ENCODE measurements at regions not wholly inside any gene's neighbourhood (a gene's known extent, or its start where the extent isn't known, plus 50 kb on each side); places are given as distances from the start of the nearest gene placed in this dataset.

DNA sequence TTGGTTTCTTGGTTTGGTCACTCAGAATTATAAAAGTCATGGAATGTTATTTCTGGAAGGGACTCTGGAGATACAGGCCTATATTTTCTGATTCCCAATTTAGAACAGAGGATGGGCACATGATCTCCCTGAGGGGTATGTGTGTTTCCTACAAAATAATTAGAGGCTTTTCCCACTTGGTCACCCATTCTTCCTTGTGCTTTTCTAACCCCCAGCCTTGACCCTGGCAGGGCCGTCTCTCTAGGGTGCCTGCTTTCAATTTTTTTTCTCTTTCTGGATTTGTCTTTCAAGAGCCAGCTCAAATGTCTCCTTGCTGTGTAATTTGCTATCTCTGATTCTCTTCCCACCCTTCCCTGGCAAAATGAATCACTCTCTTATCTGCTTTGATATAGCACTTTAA, 131.9 kb downstream of the HLX start:
- intact Hi-C loops (cut with DNase I), result no loop called here
- Histone ChIP-seq H3K4me3 (no peak overlapping the region), H3K27me3 (ENCODE audit: low read depth) (no peaks in the 10 kb centered on the region), H3K4me1 (no peaks in the 10 kb centered on the region), H3K36me3 (no peaks in the 10 kb centered on the region), H3K9me3 (no peaks in the 10 kb centered on the region), H3K27ac (no peak overlapping the region)
- ATAC-seq (no peak), DNase-seq (no peak)
- TF ChIP-seq, protein P1, sequence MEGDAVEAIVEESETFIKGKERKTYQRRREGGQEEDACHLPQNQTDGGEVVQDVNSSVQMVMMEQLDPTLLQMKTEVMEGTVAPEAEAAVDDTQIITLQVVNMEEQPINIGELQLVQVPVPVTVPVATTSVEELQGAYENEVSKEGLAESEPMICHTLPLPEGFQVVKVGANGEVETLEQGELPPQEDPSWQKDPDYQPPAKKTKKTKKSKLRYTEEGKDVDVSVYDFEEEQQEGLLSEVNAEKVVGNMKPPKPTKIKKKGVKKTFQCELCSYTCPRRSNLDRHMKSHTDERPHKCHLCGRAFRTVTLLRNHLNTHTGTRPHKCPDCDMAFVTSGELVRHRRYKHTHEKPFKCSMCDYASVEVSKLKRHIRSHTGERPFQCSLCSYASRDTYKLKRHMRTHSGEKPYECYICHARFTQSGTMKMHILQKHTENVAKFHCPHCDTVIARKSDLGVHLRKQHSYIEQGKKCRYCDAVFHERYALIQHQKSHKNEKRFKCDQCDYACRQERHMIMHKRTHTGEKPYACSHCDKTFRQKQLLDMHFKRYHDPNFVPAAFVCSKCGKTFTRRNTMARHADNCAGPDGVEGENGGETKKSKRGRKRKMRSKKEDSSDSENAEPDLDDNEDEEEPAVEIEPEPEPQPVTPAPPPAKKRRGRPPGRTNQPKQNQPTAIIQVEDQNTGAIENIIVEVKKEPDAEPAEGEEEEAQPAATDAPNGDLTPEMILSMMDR (IDR thresholded peaks at IDR 0.05), result no peak

DNA sequence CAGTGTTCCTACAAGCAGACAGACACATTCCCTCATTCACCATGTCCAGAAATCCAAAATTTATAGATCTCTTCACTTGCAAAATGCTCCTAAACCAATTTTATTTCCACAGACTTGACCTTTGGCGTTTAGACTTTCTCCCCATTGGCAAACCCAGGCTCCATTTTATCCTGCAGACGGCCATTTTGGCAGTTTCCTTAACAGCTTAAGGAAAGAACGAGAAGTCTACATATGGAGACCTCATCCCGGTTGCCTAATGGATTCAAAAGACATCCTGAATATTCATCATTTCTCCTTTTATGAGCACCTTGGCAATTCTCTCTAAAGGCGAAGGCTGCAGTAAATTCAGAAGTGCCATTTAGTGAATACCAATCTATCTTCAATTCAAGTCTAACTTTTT, 132.9 kb downstream of the HLX start:
- no peak for ATAC-seq

DNA sequence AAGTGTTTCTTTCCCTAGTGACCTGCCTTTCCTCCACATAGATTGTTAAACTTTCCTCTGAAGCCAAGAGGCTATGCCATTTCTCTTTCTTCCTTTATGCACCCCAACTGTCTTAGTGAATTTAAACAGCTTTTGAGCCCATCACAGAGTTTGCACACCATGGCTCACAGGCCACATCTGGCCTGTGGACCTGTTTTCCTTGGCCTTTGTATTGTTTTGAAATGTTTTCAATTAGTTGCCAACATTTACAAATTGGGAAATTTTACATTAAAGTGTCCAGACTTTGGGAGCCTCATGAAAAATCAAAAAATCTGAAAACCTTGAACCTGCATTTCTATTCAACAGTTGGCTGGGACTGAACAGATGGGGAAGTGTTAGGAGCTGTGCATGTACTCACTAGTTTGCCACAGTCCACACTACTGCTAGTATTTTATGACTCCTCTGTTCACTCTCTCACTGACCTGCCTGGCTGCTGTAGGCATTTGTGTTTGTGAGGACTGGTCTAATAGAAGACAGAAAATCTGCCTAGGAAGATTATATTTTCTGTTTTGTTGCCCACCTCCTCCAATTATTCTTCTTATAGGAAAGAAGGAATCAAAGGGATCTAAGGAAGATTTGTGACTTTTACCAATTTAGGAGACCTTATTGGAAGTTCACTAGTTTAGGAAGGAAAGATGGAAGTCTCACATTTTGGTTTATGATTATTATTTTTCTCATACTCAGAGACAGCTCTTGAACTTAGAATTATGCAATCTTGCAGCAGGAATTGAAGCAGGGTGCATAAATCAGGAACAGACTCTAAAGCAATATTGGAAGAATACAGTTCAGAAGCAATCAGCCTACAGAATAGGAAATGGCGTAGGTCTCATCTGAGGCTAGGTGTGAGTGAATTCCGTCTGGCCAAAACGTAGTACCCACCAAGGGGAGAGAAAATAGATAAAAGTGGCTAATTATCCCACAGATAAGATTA, 134.7 kb downstream of the HLX start:
- Histone ChIP-seq H3K27me3 (ENCODE audit: low read depth) (no peaks in the 10 kb centered on the region), H3K36me3 (no peaks in the 10 kb centered on the region), H3K27ac (no peak overlapping the region), H3K4me1 (no peaks in the 10 kb centered on the region), H3K9me3 (no peaks in the 10 kb centered on the region), H3K4me3 (no peak overlapping the region)
- intact Hi-C loops (cut with DNase I), result no loop called here
- TF ChIP-seq, protein P1 (IDR thresholded peaks at IDR 0.05), result no peak
- DNase-seq (no peak), ATAC-seq (no peak)

More for the DNA sequence above, 132.9 kb downstream of the HLX start:
- TF ChIP-seq, protein P1 (IDR thresholded peaks at IDR 0.05), result no peak
- H3K27ac ChIP-seq, result no peak overlapping the region
- H3K4me3 ChIP-seq, result no peak overlapping the region
- no peaks in the 10 kb centered on the region for H3K9me3 ChIP-seq
- no peak for DNase-seq
- H3K27me3 ChIP-seq (ENCODE audit: low read depth), result no peaks in the 10 kb centered on the region
- intact Hi-C loops (cut with DNase I), result no loop called here
- H3K4me1 ChIP-seq, result no peaks in the 10 kb centered on the region
- H3K36me3 ChIP-seq, result no peaks in the 10 kb centered on the region

DNA sequence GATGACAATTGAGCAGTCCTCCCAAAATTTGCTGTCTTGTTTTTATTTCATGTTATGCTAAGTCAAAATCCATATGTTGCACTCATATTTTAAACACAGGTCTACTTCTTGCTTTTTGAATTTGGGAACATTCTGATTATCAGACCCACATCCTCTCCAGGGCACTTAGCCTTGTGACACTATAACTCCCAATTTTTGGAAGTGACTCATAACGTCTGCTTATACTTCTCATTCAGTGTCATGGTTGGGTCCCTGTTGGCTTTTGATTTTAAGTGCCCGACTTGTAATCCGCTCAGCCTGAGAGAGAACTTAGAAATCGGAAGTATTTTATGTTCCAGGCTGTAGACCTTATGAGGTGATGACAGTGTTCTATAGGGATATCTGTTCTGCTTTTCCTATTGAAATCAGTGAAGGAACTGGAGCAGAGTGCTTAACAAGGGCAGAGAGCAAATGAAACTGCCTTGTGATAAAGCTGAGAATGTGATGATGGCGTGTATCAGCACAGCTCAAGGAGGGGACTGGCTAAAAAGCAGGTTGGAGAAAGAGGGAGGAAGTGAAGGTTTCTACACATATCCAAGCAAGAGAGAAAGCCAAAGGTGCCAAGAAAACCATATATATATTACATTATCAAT, 136.0 kb downstream of the HLX start:
- H3K9me3 ChIP-seq, result no peaks in the 10 kb centered on the region
- DNase-seq (no peak), ATAC-seq (no peak)
- no peaks in the 10 kb centered on the region for H3K36me3 ChIP-seq
- TF ChIP-seq, protein P1 (IDR thresholded peaks at IDR 0.05), result no peak
- no peak overlapping the region for H3K27ac ChIP-seq
- intact Hi-C loops (cut with DNase I), result no loop called here
- no peaks in the 10 kb centered on the region for H3K27me3 ChIP-seq (ENCODE audit: low read depth)
- H3K4me1 ChIP-seq, result no peaks in the 10 kb centered on the region
- no peak overlapping the region for H3K4me3 ChIP-seq

DNA sequence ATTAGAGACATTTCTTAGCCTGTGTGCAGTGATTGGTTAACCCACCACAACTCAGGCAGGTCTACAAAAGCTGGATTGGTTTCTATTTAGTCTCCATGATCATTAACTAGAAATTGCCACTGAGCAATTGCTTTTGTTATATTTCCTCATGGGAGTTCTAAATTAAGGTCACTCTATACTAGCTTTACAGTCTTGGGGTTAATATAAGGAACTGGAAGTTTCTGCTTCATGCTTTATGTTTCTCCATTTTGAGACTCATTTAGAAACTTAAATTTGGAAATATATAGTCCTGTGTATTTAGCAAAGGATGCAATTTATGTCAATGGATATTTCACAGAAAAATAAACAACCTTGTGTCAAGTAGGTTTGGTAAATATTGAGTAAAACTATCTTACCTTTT, 137.5 kb downstream of the HLX start:
- H3K9me3 ChIP-seq, result no peaks in the 10 kb centered on the region
- DNase-seq (no peak), ATAC-seq (no peak)
- intact Hi-C loops (cut with DNase I), result no loop called here
- no peaks in the 10 kb centered on the region for H3K4me1 ChIP-seq
- no peaks in the 10 kb centered on the region for H3K27me3 ChIP-seq (ENCODE audit: low read depth)
- no peak overlapping the region for H3K4me3 ChIP-seq
- no peak overlapping the region for H3K27ac ChIP-seq
- H3K36me3 ChIP-seq, result no peaks in the 10 kb centered on the region
- TF ChIP-seq, protein P1 (IDR thresholded peaks at IDR 0.05), result no peak
